Amniotic epithelial cell (primary cell): ENCODE measurements at regions not wholly inside any gene's neighbourhood (a gene's known extent, or its start where the extent isn't known, plus 50 kb on each side); places are given as distances from the start of the nearest gene placed in this dataset.
"Not testable (repeated sequence)": the region's sequence is repeated elsewhere in the genome, so short reads cannot be mapped to it uniquely, and the experiment has no call there.

Experiments
- DNase-seq: peaks from one replicate; pipeline ENCODE4 v3.0.0-alpha.2; 2010; ENCODE audit warnings: low read depth

DNA sequence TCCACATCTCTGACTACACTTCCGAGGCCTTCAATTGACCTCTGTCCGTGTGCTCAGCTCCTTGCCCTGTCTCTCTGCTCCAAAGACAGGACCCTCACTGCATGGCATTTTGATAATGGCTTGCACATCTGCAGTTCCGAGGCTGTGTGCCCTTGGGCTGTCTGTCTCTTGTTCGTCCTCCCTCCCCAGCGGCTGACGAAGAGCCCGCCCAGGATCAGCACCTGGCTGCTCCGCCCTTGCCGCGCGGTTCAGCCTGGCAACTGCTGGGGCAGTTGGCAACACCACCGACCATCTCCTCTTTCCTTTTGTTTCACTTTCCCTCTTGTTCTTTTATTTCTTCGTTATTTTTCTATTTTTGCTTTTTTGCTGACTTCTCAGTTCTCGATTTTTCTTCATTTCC is 270.4 kb downstream of the TEX29 start:
- DNase-seq: no peak

DNA sequence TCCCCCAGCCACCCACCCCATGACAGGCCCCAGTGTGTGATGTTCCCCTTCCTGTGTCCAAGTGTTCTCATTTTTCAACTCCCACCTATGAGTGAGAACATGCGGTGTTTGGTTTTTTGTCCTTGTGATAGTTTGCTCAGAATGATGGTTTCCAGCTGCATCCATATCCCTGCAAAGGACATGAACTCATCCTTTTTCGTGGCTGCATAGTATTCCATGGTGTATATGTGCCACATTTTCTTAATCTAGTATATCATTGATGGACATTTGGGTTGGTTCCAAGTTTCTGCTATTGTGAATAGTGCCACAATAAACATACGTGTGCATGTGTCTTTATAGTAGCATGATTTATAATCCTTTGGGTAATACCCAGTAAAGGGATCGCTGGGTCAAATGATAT is 273.0 kb downstream of the TEX29 start:
- not testable (repeated sequence) for DNase-seq

DNA sequence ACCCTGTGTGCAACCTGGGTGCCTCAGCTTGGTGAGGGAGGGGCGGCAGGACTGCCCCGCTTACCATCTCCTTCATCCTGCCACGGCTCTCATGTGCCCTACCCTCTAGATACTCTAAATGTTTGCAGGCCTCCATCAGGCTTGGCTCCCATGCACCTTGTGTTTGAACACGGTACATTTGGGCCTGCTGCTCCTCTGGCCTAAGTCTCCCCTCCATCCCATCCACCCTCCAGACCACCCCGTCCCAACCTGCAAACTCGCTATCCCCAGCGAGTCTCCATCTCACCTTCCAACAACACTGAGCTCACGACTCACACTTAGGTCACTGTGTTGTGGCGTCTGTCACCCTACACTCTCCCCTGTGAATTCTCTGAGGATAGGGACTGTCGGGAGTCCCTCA is 274.2 kb downstream of the TEX29 start:
- no peak for DNase-seq

DNA sequence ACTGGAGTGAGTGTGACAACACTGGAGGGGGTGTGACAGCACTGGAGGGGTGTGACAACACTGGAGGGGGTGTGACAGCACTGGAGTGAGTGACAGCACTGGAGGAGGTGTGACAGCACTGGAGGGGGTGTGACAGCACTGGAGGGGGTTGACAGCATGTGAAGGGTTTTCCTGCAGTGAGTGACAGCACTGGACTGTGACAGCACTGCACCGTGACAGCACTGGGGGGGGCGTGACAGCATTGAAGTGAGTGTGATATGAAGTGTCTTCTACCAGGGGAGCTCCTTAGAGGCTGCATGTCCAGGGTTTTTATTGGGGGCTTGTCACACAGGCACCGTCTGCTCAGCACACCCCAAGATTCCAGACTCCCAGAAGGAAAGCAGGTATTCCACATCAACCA is 274.8 kb downstream of the TEX29 start:
- DNase-seq: no peak

DNA sequence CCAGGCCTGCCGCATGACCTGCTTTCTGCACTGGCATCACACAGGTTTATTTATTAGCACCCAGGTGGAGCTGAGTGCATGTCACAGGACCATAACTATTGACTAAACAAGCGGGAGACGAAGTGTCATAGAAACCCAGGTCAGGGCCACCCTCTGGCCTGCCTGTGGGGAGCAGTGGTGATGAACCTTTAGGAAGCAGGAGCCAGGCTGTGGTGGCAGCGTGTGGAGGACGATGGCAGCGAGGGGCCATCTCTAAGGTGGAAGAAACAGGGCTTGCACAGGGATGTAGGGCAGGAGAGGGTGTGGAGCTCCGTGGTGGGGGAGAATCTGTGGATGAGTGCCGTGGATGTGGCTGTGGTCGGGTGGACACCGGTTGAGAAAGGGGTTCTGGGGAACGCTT is 275.3 kb downstream of the TEX29 start:
- no peak for DNase-seq

DNA sequence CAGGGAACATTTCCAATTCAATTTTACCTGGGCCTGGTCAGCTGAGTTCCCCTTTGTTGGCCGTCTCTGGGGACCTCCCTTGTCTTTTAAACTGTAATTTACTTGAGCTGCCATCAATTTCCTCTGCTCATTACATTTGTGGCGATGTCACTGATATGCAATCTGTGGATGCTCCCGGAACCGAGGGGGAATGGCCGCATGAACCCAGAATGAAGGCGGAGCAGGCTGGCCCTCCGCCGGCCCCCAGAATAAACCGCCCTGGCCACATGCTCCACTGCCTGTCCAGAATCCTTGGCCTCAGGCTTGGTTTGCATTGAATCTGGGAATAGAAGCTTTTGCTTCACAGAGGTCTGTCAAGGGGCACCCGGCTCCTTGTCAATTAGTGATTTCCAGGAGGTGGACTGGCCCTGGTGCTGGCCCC is 276.8 kb downstream of the TEX29 start:
- no peak for DNase-seq

DNA sequence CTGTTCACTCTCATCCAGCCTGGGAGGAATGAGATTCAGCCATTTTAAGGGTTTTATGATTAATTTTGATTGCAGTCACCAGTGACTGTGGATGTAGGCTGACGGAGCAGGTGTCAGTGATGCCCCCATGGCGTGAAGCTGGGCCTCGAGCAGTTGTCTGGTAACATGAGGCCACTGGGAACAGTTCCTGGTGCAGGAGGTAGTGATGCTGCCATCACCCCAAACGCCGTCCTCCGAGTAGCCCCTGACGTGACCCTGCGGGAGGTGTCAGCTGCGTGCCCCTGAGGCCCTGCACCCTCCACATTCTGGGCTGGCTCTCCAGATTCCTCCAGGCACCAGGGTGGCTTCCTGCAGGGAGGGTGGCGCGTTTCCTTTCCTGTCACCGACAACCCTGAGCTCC is 277.2 kb downstream of the TEX29 start:
- no peak for DNase-seq

DNA sequence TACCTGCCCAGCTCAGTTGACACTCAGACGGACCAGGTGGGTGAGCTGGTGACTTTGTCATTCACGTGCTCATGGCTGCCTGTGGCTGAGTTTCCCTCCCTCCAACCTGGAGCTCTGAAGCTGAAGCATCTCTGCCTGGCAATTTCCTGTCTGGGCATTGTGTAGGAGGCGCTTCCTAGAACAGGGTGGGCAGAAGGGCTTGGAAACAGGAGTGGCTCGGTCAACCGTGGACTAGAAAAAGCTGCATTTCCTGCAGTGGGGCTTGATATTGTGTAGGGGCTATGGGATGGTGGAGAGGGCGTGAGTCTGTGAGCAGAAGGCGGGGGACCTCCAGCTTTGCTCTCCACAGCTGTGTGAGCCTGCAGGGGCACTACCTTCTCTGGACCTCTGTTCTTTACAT is 278.3 kb downstream of the TEX29 start:
- DNase-seq: no peak

DNA sequence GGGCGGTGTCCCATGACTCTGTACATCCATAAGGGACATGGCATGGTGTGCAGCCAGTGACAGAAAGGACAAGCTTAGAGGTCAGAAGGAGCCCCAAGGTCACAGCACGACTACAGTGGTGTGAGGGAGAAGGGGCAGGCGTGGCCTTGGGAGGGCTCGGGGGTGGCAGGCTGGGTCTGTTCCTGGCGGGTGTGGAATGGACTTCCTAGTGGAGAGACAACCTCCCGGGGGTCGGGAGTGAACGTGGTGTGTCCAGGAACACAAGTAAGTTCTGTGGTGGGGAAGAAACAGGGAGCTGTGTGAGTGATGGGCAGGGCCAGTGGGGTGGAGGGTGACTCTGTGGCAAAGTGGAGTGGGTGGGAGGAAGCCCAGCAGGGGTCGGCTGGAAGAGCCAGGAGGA is 279.3 kb downstream of the TEX29 start:
- DNase-seq: no peak

DNA sequence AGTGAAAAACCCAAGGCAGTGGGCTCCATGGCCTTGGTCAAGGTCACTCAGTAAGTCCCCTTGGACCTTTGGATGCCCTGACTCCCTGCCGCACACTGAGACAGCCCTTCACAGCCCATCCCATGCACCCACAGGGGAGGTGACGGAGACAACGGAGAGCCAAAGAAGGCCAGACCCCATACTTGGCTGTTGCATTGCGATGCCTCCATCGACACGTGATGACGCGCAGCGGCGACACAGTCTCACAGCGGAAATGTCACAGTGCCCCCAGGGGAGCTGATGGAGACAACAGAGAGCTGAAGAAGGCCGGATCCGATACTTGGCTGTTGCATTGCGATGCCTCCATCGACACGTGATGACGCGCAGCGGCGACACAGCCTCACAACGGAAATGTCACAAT is 282.4 kb downstream of the TEX29 start:
- no peak for DNase-seq

DNA sequence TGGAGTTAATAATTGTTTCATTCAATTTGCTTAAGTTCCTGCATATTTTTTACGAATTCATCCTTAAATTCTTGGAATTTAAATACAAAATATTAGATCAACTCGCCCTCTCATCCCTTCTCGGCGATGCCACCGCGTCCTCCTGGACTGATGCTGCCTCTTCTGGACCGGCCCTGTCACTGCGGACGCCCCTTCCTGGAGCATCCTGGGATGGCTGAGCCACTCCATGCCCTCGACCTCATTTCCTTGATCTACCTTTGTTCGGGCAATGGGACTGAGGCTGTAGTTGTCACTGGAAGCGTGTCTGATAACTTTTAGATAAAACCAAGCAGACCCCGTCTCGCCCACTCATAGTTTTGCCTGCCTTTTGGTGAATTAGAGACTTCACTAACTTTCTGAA is 283.7 kb downstream of the TEX29 start:
- DNase-seq: no peak

DNA sequence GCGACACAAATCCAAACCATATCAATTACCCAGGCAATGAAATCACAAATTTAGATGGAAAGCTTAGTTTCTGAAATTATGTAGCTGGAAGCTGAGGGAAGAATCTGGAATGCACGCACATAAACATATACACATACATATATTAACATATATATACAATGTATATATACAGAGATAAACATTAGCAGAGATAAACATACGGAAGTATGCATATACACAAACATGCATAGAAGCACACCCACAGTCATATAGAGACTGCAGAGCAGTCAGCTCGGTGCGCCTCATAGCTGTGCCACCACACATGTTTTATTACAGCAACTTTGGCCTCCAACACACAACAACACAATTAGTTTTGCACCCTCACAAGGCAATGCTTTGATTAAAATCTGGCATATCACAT is 288.1 kb downstream of the TEX29 start:
- DNase-seq: no peak

DNA sequence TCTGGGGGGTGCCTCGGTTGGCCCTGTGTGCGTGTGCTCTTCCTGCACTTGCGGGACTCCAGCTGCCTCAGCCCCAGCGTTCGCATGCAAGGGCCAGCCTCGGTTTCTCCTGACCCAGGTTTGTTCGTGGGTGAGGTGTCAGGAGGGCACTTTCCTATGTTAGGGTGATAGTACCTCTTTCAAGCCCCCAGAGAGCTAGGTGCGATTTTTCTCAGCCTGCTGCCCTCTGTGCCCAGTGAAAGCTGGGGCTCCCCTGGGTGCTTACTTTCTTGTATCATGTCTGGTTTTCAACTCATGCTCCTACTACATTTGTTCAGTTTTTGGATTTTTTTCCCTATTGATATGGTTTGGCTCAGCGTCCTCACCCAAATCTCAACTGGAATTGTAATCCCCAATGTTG is 289.2 kb downstream of the TEX29 start:
- no peak for DNase-seq

DNA sequence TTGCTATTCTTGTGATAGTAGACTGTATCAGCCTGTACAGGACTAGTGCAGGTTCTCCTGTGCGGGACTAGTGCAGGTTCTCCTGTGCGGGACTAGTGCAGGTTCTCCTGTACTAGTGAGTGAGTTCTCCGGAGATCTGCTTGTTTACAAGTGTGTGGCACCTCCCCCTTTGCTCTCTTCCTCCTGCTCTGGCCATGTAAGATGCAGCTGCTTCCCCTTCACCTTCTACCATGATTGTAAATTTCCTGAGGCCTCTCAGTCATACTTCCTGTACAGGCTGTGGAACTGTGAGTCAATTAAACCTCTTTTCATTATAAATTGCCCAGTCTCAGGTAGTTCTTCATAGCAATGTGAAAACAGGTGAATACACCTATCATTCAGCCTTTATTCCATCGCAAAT is 289.6 kb downstream of the TEX29 start:
- DNase-seq: no peak

DNA sequence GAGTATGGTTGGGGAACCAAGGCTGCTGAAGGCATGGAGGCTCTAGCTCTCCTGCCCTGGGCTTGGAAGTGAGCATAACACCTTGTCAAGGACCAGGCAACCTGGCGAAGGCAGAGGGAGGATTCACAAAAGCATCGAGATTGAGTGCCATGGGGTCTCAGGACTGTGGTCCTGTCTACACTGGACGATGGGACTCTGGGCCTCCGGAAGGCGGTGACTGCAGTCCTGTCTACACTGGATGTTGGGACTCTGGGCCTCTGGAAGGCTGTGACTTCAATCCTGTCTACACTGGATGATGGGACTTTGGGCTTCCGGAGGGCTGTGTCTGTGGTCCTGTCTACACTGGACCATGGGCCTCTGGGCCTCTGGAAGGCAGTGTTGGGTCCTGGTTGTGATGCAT is 290.4 kb downstream of the TEX29 start:
- DNase-seq: no peak

DNA sequence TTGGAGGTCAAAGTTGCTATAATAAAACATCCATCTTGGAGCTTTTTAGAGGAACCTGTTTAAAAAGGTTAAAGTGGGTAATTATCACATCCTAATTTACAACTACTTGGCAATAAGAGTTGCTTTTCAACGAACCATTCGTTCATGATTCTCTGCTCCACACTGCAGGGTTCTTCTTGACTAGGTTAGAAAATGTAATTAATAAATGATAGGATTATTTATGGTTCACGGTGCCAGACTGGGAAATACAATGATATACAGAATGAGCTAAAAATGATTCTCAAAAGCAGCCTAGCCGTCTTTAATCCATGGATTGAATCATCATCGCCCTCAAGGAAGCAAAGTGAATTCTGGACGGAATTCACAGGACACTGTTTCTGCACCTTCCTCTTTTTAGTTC is 291.2 kb downstream of the TEX29 start:
- no peak for DNase-seq

DNA sequence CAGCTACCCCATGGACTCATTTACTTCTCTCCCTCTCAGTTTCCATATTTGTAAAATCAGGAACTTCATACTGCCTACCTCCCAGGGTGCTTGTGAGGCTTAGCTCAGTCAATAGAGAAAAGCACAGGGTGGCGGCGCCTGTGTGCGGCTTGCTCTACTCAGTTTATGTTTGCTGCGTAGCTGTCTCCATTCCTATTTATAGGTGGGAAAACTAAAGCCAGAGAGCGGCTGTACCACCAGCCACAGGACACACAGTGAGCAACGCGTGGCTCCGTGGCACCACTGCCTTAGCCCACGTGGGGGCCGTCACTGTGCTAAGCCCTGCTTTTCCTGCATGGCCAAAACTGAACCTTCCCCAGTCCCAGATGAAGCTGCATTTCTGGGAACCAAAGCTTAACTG is 292.4 kb downstream of the TEX29 start:
- DNase-seq: no peak

DNA sequence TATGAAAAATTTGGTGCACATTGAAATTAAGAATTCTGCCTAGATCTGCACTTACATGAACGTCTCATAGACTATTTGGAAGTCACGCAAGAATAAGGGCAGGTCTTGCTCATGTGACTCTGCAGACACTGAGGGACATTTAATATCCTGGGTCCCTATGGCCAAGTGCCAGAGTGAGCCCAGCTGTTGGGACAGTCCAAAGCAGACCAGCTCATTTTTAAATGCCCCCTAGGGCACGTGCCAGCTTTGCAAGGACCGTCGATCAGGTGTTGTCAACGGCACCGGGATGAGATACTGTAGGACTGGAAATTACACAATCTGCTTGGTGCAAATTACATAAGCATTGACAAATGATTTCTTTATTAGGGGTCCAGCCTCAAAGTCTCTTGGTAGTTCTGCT is 293.6 kb downstream of the TEX29 start:
- DNase-seq: no peak

DNA sequence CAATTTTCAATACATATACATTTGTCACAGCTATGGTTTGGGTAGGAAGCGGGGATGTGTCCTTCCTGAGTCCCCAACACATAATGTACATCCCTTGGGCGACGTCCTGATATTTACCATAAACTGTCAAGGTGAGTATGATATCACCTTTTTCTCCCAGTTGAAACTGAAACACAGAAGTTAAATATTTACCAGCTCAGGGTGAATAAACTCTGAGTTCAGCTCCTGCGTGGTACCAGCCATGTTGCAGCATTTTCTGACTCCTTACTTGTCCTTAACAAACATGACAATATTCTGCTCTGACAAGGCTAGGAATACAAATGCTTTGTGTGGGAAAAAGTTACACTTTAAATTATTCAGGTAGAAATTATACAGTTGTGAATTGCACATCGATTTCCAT is 294.2 kb downstream of the TEX29 start:
- no peak for DNase-seq

DNA sequence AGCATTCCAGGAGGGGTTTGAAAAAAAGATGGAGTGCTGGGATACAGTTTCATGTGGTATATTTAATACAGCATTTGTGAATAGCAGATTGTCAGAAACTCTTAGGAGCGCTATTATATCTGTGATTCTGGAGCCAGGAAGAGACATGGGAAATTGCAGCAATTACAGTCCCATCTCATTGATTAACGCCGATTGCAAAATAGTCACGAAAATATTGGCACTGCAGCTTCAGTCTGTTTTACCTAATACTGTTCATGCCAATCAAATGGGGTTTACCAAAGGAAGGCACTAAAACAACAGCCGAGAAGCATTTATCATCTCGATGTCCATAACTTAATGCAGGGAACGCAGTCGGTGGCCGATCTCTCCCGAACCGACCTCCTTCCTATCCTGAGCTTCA is 295.8 kb downstream of the TEX29 start:
- DNase-seq: no peak

DNA sequence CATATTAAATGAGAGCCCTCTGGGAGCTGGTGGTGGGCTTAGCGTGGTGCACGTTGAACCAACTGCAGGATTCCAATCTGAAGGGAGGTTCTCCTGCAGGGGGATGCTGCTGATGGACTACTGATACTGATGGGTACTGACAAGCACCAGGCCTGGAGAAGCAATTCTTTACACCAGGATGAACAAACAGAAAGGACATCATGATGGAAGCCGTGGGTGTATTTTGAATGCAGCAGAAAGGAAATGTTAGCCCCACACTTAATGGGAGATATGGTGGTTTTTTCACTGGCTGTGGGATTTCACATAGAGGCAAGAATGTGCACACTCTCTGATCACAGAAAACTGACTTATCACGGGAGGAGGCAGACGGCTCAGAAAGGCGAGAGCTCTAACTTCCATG is 299.7 kb downstream of the TEX29 start:
- no peak for DNase-seq

DNA sequence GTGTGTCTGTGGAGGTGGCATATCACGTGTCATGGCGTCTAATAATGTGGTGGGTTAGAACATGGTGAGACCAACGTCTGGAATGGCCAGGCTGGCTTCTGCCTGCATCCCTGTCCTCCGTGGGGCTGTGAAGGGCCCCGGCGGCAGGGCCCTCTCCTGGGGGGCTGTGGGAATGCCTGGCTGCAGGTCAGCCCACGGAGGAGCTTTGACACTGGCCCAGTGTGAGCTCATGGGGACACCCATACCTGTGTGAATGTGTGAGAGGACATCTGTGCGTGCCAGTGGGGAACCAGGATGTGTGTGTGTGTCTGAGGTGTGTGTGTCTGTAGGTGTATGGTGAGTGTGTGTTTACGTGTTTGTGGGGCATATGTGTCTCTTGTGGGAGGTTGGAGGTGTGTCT is 300.1 kb downstream of the TEX29 start:
- DNase-seq: no peak

DNA sequence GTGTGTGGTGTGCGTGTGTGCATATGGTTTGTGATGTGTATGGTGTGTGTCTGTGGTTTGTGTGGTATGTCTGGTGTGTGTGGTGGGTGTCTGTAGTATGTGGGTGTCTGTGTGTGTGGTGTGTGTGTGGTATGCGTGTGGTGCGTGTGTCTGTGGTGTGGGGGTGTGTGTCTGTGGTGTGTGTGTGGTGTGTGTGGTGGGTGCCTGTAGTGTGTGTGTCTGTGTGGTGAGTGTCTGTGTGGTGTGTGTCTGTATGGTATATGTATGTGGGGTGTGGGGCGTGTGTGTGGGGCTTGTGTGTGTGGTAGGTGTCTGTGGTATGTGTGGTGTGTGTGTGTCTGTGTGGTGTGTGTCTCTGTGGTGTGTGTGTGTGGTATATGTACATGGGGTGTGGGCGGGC is 300.7 kb downstream of the TEX29 start:
- DNase-seq: no peak

DNA sequence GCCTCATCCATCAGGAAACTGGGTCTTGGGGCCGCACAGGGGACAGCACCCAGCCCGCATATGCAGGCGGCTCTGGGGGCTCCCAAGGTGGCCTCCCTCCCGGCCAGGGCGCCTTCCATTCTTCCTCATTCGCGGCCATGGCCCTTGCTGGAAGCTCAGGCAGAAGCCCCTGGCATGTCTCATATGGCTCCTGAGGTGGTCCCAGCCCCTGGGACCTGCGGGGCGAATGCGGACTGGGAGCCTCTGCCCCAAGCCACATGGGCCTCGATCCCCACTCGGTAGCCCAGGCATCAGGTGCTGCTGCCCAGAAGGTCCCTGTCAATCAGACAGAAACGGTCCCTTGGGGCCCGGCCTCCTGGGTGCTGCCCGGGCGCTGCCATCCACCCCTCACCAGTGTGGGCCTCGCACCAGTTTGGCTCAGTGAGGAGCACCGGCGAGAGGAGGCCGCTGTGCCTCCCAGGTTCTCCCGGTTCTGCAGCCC is 301.6 kb downstream of the TEX29 start:
- no peak for DNase-seq

DNA sequence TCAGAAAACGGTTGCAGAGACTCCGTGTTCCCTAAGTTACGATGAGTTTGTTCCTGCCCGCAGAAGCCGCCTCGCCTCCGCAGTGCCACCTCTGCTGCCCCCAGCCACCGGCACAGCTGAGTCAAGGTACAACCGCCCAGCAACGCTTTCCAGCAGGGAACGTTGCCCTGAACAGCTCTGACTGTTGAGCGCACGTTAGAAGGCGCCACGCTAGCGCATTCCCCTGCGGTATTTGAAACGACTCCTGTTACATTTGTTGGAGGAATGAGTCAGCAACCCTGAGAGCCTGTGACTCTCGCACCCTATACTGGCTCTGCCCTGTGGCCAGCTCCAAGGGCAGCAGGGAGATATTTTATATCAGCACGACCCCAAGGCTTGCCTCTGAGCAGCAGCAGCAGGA is 302.8 kb downstream of the TEX29 start:
- DNase-seq: no peak
